Spleen (tissue), 7 donors: ENCODE measurements at regions not wholly inside any gene's neighbourhood (a gene's known extent, or its start where the extent isn't known, plus 50 kb on each side); places are given as distances from the start of the nearest gene placed in this dataset.

Experiments
- CTCF ChIP-seq, 11 experiments: fragments of 200-600 bp in 7 of 11; fragments of 450-650 bp in 4 of 11; sonication (generic) in 4 of 11; IDR thresholded peaks in 8 of 11; conservative IDR thresholded peaks in 3 of 11; 1 replicate in 7 of 11; 2 replicates in 4 of 11; pipeline versions ENCODE4 v1.4.0 to v1.8.0; 2016 to 2021; ENCODE audit warnings: antibody characterized with exemption in 11 of 11, inconsistent platforms in 4 of 11, mild to moderate bottlenecking in 1 of 11
- POLR2A ChIP-seq, 3 donors: fragments of 450-650 bp; IDR thresholded peaks; one replicate each; pipeline ENCODE4 v1.5.1; 2017; ENCODE audit warnings: antibody characterized with exemption in 3 of 3, mild to moderate bottlenecking in 1 of 3
- POLR2AphosphoS5 ChIP-seq, 3 donors: sonication (generic); formaldehyde crosslinking; IDR thresholded peaks; one replicate each; pipeline ENCODE4 v1.5.1; 2017; ENCODE audit warnings: antibody characterized with exemption in 3 of 3
- donor health status: DM: no; HTN: no; CAD: no; lungs with moderate emphysema.
- donor health status: DM: no; HTN: no; CAD: no.
- donor health status: DM: no; HTN: no; CAD: no.

GRCh38 chr3:166060789-166061479, 223.7 kb upstream of the BCHE start:
- TF ChIP-seq CTCF (IDR thresholded peaks at IDR 0.05 in 8 of 11, conservative IDR thresholded peaks at IDR 0.05 in 3 of 11) = no peak
- no peak for TF ChIP-seq POLR2A (IDR thresholded peaks at IDR 0.05)
- TF ChIP-seq POLR2AphosphoS5 (IDR thresholded peaks at IDR 0.05) = no peak
